SK-N-SH treated with all-trans-retinoic acid at 6 μM for 48 hours (cell line): ENCODE measurements at regions not wholly inside any gene's neighbourhood (a gene's known extent, or its start where the extent isn't known, plus 50 kb on each side); places are given as distances from the start of the nearest gene placed in this dataset.

Experiments used
- ATAC-seq: fragments of 200-7000 bp; cut with Tn5 transposase; 3 replicates; pipeline ENCODE4 v1.9.1; 2020; ENCODE audit warnings: mild to moderate bottlenecking, moderate library complexity
- ARNTL ChIP-seq: fragments of 450-650 bp; formaldehyde crosslinking; IDR thresholded peaks from 2 replicates; pipeline ENCODE4 v1.5.0; 2020; ENCODE audit warnings: low read depth, mild to moderate bottlenecking, moderate library complexity, borderline replicate concordance
- BACH2 ChIP-seq: fragments of 250-450 bp; sonication (Bioruptor Pico); IDR thresholded peaks from 2 replicates; pipeline ENCODE4 v1.9.0; 2021; ENCODE audit warnings: mild to moderate bottlenecking, borderline replicate concordance
- CSDC2 ChIP-seq: fragments of 250-450 bp; sonication (Bioruptor Pico); IDR thresholded peaks from 2 replicates; pipeline ENCODE4 v1.5.0; 2020; ENCODE audit warnings: mild to moderate bottlenecking, moderate library complexity
- ESRRG ChIP-seq: fragments of 250-450 bp; sonication (Bioruptor Pico); IDR thresholded peaks from 2 replicates; pipeline ENCODE4 v1.6.1; 2021; ENCODE audit warnings: mild to moderate bottlenecking
- GLIS3 ChIP-seq: fragments of 250-450 bp; sonication (Bioruptor Pico); IDR thresholded peaks from 2 replicates; pipeline ENCODE4 v1.5.0; 2020; ENCODE audit warnings: mild to moderate bottlenecking, moderate library complexity
- ISL1 ChIP-seq: fragments of 250-450 bp; sonication (Bioruptor Pico); IDR thresholded peaks from 2 replicates; pipeline ENCODE4 v2.1.2; 2022; ENCODE audit warnings: mild to moderate bottlenecking, moderate library complexity
- OSR1 ChIP-seq: fragments of 250-450 bp; sonication (Bioruptor Pico); IDR thresholded peaks from 2 replicates; pipeline ENCODE4 v1.8.0; 2022; ENCODE audit warnings: moderate library complexity, mild to moderate bottlenecking, inconsistent platforms
- PPARA ChIP-seq: fragments of 250-450 bp; sonication (Bioruptor Pico); IDR thresholded peaks from 2 replicates; pipeline ENCODE4 v1.5.0; 2020; ENCODE audit warnings: mild to moderate bottlenecking, borderline replicate concordance
- RARB ChIP-seq: fragments of 250-450 bp; sonication (Bioruptor Pico); IDR thresholded peaks from 2 replicates; pipeline ENCODE4 v1.8.0; 2021; ENCODE audit warnings: mild to moderate bottlenecking, moderate library complexity
- SNAI2 ChIP-seq: fragments of 250-450 bp; sonication (Bioruptor Pico); IDR thresholded peaks from 2 replicates; pipeline ENCODE4 v1.5.0; 2020; ENCODE audit warnings: mild to moderate bottlenecking, moderate library complexity
- TCF4 ChIP-seq: fragments of 250-450 bp; sonication (Bioruptor Pico); IDR thresholded peaks from 2 replicates; pipeline ENCODE4 v1.8.0; 2021; ENCODE audit warnings: mild to moderate bottlenecking, moderate library complexity, borderline replicate concordance
- TOX ChIP-seq: fragments of 250-450 bp; sonication (Bioruptor Pico); IDR thresholded peaks from 2 replicates; pipeline ENCODE4 v1.8.0; 2021; ENCODE audit warnings: mild to moderate bottlenecking, moderate library complexity, borderline replicate concordance
- ZC3H10 ChIP-seq: fragments of 250-450 bp; sonication (Bioruptor Pico); IDR thresholded peaks from 2 replicates; pipeline ENCODE4 v1.5.1; 2021; ENCODE audit warnings: mild to moderate bottlenecking, moderate library complexity
- ZFP3 ChIP-seq: fragments of 250-450 bp; sonication (Bioruptor Pico); IDR thresholded peaks from 2 replicates; pipeline ENCODE4 v1.5.0; 2020; ENCODE audit warnings: mild to moderate bottlenecking, moderate library complexity
- ZFP30 ChIP-seq: fragments of 450-650 bp; formaldehyde crosslinking; IDR thresholded peaks from 2 replicates; pipeline ENCODE4 v1.5.0; 2022; ENCODE audit warnings: mild to moderate bottlenecking, moderate library complexity
- ZNF565 ChIP-seq: fragments of 450-650 bp; formaldehyde crosslinking; conservative IDR thresholded peaks from 2 replicates; pipeline ENCODE4 v1.5.0; 2020; ENCODE audit warnings: low read depth, mild to moderate bottlenecking, moderate library complexity
- ZNF70 ChIP-seq: fragments of 450-650 bp; formaldehyde crosslinking; IDR thresholded peaks from 2 replicates; pipeline ENCODE4 v1.5.0; 2020; ENCODE audit warnings: mild to moderate bottlenecking, moderate library complexity
- ZNF8 ChIP-seq: fragments of 450-650 bp; formaldehyde crosslinking; IDR thresholded peaks from 2 replicates; pipeline ENCODE4 v1.5.0; 2020; ENCODE audit warnings: mild to moderate bottlenecking, moderate library complexity
- TF ChIP-seq, protein P1 (sequence below): fragments of 250-450 bp; sonication (Bioruptor Pico); IDR thresholded peaks from 2 replicates; pipeline ENCODE4 v1.8.0; 2021; ENCODE audit warnings: low read depth, mild to moderate bottlenecking, moderate library complexity, borderline replicate concordance
- TF ChIP-seq, protein P2 (sequence below): fragments of 250-450 bp; sonication (Bioruptor Pico); IDR thresholded peaks from 2 replicates; pipeline ENCODE4 v1.5.0; 2020; ENCODE audit warnings: mild to moderate bottlenecking, moderate library complexity
- TF ChIP-seq, protein P3 (sequence below): fragments of 250-450 bp; sonication (Bioruptor Pico); IDR thresholded peaks from 2 replicates; pipeline ENCODE4 v1.5.1; 2021; ENCODE audit warnings: mild to moderate bottlenecking, moderate library complexity
- TF ChIP-seq, protein P4 (sequence below): fragments of 250-450 bp; sonication (Bioruptor Pico); IDR thresholded peaks from 2 replicates; pipeline ENCODE4 v1.5.1; 2020; ENCODE audit warnings: low read depth, mild to moderate bottlenecking, moderate library complexity
- TF ChIP-seq, protein P5 (sequence below): fragments of 250-450 bp; sonication (Bioruptor Pico); IDR thresholded peaks from 2 replicates; pipeline ENCODE4 v1.8.0; 2020; ENCODE audit warnings: mild to moderate bottlenecking, moderate library complexity, borderline replicate concordance

DNA sequence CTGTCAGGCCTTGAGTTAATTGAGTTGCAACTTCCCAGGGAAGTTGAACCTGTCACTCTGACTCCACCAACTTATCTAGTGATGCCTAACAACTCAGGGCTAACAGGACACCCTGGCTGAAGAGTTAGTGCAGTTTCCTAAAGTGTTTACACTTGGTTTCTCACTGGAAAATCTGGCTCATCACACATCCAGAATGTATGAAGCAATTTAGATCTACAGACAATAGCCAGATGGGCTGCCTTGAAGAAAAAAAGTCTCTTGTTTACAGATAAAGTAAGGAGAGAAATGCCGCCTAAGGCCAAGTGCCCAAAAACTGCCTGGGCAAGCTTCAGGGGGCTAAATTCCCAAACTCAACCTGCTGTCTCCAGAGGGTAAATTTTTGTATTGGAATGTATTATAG, 446.3 kb upstream of the NCAM2 start:
- ATAC-seq, result no peak
- TF ChIP-seq ZFP3 (CRISPR knock-in tag) (no peak), ZNF70 (CRISPR knock-in tag) (no peak), ZNF565 (CRISPR knock-in tag) (no peak), ZFP30 (CRISPR knock-in tag) (no peak), ZNF8 (CRISPR knock-in tag) (no peak), ARNTL (CRISPR knock-in tag) (no peak), SNAI2 (CRISPR knock-in tag) (no peak), BACH2 (CRISPR knock-in tag) (no peak), RARB (no peak), ISL1 (CRISPR knock-in tag) (no peak), ZC3H10 (CRISPR knock-in tag) (no peak)
- TF ChIP-seq, protein P1, sequence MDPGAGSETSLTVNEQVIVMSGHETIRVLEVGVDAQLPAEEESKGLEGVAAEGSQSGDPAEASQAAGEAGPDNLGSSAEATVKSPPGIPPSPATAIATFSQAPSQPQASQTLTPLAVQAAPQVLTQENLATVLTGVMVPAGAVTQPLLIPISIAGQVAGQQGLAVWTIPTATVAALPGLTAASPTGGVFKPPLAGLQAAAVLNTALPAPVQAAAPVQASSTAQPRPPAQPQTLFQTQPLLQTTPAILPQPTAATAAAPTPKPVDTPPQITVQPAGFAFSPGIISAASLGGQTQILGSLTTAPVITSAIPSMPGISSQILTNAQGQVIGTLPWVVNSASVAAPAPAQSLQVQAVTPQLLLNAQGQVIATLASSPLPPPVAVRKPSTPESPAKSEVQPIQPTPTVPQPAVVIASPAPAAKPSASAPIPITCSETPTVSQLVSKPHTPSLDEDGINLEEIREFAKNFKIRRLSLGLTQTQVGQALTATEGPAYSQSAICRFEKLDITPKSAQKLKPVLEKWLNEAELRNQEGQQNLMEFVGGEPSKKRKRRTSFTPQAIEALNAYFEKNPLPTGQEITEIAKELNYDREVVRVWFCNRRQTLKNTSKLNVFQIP (CRISPR knock-in tag), result no peak
- TF ChIP-seq, all 23 proteins: peak for 0

DNA sequence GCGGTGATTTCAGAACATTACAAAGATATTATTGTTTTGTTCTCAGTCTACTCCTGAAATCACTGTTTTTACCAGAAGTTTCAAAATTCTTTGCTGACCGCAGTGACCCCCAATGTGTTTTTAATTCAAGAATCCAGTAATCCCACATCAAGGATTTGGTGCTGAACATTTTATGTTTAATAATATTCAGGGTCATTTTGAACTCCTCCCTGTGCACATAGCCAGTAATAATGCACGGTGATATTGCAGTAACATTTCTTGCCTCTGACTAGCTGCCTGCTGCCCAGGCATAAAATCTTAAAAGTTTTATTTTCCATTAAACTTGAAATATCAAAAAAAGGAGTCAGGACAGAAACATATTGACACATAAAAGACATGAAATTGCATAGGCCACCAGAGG, 443.4 kb upstream of the NCAM2 start:
- no peak for ATAC-seq
- no peak for TF ChIP-seq ZFP30 (CRISPR knock-in tag)
- TF ChIP-seq ZNF565 (CRISPR knock-in tag), result no peak
- TF ChIP-seq ARNTL (CRISPR knock-in tag), result no peak
- TF ChIP-seq, protein P2, sequence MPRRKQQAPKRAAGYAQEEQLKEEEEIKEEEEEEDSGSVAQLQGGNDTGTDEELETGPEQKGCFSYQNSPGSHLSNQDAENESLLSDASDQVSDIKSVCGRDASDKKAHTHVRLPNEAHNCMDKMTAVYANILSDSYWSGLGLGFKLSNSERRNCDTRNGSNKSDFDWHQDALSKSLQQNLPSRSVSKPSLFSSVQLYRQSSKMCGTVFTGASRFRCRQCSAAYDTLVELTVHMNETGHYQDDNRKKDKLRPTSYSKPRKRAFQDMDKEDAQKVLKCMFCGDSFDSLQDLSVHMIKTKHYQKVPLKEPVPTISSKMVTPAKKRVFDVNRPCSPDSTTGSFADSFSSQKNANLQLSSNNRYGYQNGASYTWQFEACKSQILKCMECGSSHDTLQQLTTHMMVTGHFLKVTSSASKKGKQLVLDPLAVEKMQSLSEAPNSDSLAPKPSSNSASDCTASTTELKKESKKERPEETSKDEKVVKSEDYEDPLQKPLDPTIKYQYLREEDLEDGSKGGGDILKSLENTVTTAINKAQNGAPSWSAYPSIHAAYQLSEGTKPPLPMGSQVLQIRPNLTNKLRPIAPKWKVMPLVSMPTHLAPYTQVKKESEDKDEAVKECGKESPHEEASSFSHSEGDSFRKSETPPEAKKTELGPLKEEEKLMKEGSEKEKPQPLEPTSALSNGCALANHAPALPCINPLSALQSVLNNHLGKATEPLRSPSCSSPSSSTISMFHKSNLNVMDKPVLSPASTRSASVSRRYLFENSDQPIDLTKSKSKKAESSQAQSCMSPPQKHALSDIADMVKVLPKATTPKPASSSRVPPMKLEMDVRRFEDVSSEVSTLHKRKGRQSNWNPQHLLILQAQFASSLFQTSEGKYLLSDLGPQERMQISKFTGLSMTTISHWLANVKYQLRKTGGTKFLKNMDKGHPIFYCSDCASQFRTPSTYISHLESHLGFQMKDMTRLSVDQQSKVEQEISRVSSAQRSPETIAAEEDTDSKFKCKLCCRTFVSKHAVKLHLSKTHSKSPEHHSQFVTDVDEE, result no peak
- TF ChIP-seq ESRRG, result no peak
- no peak for TF ChIP-seq CSDC2 (CRISPR knock-in tag)
- no peak for TF ChIP-seq BACH2 (CRISPR knock-in tag)
- TF ChIP-seq ZNF70 (CRISPR knock-in tag), result no peak
- no peak for TF ChIP-seq GLIS3
- TF ChIP-seq, protein P1 (CRISPR knock-in tag), result no peak
- no peak for TF ChIP-seq OSR1 (CRISPR knock-in tag)
- TF ChIP-seq ISL1 (CRISPR knock-in tag), result no peak
- TF ChIP-seq, protein P3, sequence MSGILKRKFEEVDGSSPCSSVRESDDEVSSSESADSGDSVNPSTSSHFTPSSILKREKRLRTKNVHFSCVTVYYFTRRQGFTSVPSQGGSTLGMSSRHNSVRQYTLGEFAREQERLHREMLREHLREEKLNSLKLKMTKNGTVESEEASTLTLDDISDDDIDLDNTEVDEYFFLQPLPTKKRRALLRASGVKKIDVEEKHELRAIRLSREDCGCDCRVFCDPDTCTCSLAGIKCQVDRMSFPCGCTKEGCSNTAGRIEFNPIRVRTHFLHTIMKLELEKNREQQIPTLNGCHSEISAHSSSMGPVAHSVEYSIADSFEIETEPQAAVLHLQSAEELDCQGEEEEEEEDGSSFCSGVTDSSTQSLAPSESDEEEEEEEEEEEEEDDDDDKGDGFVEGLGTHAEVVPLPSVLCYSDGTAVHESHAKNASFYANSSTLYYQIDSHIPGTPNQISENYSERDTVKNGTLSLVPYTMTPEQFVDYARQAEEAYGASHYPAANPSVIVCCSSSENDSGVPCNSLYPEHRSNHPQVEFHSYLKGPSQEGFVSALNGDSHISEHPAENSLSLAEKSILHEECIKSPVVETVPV, result no peak
- TF ChIP-seq ZNF8 (CRISPR knock-in tag), result no peak
- TF ChIP-seq, protein P4, sequence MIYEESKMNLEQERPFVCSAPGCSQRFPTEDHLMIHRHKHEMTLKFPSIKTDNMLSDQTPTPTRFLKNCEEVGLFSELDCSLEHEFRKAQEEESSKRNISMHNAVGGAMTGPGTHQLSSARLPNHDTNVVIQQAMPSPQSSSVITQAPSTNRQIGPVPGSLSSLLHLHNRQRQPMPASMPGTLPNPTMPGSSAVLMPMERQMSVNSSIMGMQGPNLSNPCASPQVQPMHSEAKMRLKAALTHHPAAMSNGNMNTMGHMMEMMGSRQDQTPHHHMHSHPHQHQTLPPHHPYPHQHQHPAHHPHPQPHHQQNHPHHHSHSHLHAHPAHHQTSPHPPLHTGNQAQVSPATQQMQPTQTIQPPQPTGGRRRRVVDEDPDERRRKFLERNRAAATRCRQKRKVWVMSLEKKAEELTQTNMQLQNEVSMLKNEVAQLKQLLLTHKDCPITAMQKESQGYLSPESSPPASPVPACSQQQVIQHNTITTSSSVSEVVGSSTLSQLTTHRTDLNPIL, result no peak
- TF ChIP-seq TCF4, result no peak
- TF ChIP-seq ZFP3 (CRISPR knock-in tag), result no peak
- TF ChIP-seq TOX, result no peak

DNA sequence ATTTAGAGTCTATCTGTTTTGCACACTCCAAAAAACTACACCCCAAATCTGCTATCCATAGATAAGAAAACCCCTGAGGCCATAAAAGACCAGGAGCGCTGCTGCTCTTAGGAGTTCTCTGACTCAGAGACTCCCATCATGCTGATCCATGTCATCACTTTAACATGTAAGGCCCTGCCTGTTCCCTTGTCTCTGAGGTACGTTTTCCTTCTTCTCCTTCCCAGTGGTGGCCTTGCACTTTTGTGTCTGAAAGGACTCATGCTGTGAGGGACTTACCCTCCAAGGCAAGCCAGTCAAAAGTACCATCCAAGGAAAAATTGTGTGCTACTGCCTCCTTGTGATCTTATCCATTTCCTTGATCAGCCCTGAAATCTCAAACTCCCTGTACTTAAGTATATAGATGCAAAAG, 427.4 kb upstream of the NCAM2 start:
- no peak for ATAC-seq
- TF ChIP-seq, protein P5, sequence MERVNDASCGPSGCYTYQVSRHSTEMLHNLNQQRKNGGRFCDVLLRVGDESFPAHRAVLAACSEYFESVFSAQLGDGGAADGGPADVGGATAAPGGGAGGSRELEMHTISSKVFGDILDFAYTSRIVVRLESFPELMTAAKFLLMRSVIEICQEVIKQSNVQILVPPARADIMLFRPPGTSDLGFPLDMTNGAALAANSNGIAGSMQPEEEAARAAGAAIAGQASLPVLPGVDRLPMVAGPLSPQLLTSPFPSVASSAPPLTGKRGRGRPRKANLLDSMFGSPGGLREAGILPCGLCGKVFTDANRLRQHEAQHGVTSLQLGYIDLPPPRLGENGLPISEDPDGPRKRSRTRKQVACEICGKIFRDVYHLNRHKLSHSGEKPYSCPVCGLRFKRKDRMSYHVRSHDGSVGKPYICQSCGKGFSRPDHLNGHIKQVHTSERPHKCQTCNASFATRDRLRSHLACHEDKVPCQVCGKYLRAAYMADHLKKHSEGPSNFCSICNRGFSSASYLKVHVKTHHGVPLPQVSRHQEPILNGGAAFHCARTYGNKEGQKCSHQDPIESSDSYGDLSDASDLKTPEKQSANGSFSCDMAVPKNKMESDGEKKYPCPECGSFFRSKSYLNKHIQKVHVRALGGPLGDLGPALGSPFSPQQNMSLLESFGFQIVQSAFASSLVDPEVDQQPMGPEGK (CRISPR knock-in tag), result no peak
- TF ChIP-seq, protein P4, result no peak
- TF ChIP-seq BACH2 (CRISPR knock-in tag), result no peak
- no peak for TF ChIP-seq SNAI2 (CRISPR knock-in tag)
- no peak for TF ChIP-seq ZFP30 (CRISPR knock-in tag)
- TF ChIP-seq, protein P1 (CRISPR knock-in tag), result no peak
- TF ChIP-seq ARNTL (CRISPR knock-in tag), result no peak
- no peak for TF ChIP-seq TOX
- no peak for TF ChIP-seq ZNF70 (CRISPR knock-in tag)
- TF ChIP-seq GLIS3, result no peak
- TF ChIP-seq PPARA, result no peak
- no peak for TF ChIP-seq ESRRG
- no peak for TF ChIP-seq RARB
- TF ChIP-seq ISL1 (CRISPR knock-in tag), result no peak
- TF ChIP-seq ZFP3 (CRISPR knock-in tag), result no peak
